Body of pancreas (tissue), 4 donors: ENCODE measurements at regions not wholly inside any gene's neighbourhood (a gene's known extent, or its start where the extent isn't known, plus 50 kb on each side); places are given as distances from the start of the nearest gene placed in this dataset.

Experiments used
- POLR2A ChIP-seq, 3 donors: fragments of 450-650 bp; IDR thresholded peaks; one replicate each; pipeline ENCODE4 v1.6.1; 2016; ENCODE audit warnings: antibody characterized with exemption in 3 of 3, mild to moderate bottlenecking in 2 of 3
- TF ChIP-seq, protein P1 (sequence below), 7 experiments: fragments of 450-650 bp in 4 of 7; fragments of 200-600 bp in 3 of 7; sonication (generic) in 3 of 7; IDR thresholded peaks; one replicate each; pipeline ENCODE4 v1.5.1; 2016 to 2019; ENCODE audit warnings: antibody characterized with exemption in 7 of 7

- TF ChIP-seq, protein P1, sequence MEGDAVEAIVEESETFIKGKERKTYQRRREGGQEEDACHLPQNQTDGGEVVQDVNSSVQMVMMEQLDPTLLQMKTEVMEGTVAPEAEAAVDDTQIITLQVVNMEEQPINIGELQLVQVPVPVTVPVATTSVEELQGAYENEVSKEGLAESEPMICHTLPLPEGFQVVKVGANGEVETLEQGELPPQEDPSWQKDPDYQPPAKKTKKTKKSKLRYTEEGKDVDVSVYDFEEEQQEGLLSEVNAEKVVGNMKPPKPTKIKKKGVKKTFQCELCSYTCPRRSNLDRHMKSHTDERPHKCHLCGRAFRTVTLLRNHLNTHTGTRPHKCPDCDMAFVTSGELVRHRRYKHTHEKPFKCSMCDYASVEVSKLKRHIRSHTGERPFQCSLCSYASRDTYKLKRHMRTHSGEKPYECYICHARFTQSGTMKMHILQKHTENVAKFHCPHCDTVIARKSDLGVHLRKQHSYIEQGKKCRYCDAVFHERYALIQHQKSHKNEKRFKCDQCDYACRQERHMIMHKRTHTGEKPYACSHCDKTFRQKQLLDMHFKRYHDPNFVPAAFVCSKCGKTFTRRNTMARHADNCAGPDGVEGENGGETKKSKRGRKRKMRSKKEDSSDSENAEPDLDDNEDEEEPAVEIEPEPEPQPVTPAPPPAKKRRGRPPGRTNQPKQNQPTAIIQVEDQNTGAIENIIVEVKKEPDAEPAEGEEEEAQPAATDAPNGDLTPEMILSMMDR (IDR thresholded peaks at IDR 0.05) = no peak
- TF ChIP-seq POLR2A (IDR thresholded peaks at IDR 0.05) = no peak
Measured at GRCh38 chr3:5444253-5444652, 256.7 kb downstream of the EDEM1 start.
